ENCODE measurements at regions not wholly inside any gene's neighbourhood (a gene's known extent, or its start where the extent isn't known, plus 50 kb on each side); places are given as distances from the start of the nearest gene placed in this dataset.

DNA sequence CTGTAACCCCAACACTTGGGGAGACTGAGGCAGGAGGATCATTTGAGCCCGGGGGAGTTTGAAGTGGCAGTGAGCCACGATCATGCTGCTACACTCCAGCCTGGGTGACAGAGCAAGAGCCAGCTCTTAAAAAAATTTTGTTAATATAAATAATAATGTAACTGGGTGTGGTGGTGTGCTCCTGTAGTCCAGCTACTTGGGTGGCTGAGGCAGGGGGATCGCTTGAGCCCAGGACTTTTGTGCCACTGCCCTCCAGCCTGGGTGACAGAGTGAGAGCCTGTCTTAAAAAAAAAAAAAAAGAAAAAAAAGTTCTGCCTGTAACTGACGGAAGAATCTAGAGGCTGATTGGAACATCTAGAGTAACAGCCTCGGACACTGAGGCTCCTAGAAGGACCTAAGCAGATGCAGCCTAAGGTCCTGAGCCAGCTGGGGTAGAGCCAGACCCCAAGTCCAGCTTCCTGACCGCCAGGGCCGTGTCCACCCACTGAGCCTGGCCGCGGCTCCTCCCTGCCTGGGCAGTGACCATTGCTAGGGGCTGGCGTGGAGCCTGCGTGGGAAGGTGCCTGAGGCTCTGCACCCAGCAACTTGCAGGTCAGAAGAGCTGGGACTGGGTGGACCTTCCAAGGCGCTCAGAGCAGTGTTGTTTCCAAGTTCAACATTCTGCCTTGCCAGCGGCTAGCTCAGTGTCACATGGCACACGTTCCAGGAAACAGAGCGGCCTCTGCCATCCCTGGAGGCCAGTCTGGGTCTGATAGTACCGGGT, 209.4 kb upstream of the CIBAR2 start:
- H3K79me1 ChIP-seq (ENCODE audit: insufficient read depth, low read depth, low read length, poor library complexity, severe bottlenecking) = no peaks in the 10 kb centered on the region
- H4K5ac ChIP-seq (ENCODE audit: insufficient read length, low read depth, low read length) = no peak overlapping the region
- H3K14ac ChIP-seq (ENCODE audit: insufficient read depth, low read length) = peak overlapping the region; percentile 66; the same call in 1 of the 2 replicates
- Mint-ChIP-seq H3K27ac (no peak overlapping the region), H3K4me1 (peaks cover 15 to 18% of the 10 kb centered on the region in 2 experiments), H3K36me3 (ENCODE audit: insufficient read depth in 1 of 3, low read depth in 3 of 3) (peaks cover 0 to 2% (median 0%) of the 10 kb centered on the region in 3 experiments; a peak in 1 of 7 replicates), H3K9me3 (no peaks in the 10 kb centered on the region), H3K4me3 (no peak overlapping the region), H3K27me3 (ENCODE audit: low read depth) (peaks cover 44% of the 10 kb centered on the region)
- no peak overlapping the region for H4K8ac ChIP-seq (replicated peaks; ENCODE audit: insufficient read length, low read depth, low read length)
- H3K4me1 ChIP-seq (ENCODE audit: insufficient read depth, low read length) = peaks cover 2% of the 10 kb centered on the region; the same call in 1 of the 2 replicates
- no peak overlapping the region for H2AFZ ChIP-seq (ENCODE audit: low read length)
- no peak overlapping the region for H3K23ac ChIP-seq (ENCODE audit: insufficient read length, low read depth, low read length)
- no peak overlapping the region for H2BK120ac ChIP-seq (ENCODE audit: low read depth, low read length, poor library complexity, severe bottlenecking)
- no peaks in the 10 kb centered on the region for H4K20me1 ChIP-seq (ENCODE audit: control insufficient read depth, insufficient read depth, insufficient read length)
- TF ChIP-seq, protein P1, sequence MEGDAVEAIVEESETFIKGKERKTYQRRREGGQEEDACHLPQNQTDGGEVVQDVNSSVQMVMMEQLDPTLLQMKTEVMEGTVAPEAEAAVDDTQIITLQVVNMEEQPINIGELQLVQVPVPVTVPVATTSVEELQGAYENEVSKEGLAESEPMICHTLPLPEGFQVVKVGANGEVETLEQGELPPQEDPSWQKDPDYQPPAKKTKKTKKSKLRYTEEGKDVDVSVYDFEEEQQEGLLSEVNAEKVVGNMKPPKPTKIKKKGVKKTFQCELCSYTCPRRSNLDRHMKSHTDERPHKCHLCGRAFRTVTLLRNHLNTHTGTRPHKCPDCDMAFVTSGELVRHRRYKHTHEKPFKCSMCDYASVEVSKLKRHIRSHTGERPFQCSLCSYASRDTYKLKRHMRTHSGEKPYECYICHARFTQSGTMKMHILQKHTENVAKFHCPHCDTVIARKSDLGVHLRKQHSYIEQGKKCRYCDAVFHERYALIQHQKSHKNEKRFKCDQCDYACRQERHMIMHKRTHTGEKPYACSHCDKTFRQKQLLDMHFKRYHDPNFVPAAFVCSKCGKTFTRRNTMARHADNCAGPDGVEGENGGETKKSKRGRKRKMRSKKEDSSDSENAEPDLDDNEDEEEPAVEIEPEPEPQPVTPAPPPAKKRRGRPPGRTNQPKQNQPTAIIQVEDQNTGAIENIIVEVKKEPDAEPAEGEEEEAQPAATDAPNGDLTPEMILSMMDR (conservative IDR thresholded peaks at IDR 0.05) = no peak
- no peaks in the 10 kb centered on the region for H3K27me3 ChIP-seq (ENCODE audit: insufficient read depth, low read length)
- H3K79me2 ChIP-seq (ENCODE audit: insufficient read depth, low read length) = no peaks in the 10 kb centered on the region
- H4K91ac ChIP-seq (ENCODE audit: insufficient read length, low read depth, low read length) = no peak overlapping the region
- H2AK5ac ChIP-seq (ENCODE audit: insufficient read length, low read length) = no peak overlapping the region
- no peak overlapping the region for H3K27ac ChIP-seq (ENCODE audit: insufficient read length, low read depth, low read length)
- WGBS (ENCODE audit: extremely low coverage, insufficient read length, low lambda C conversion rate) = no CpG with 5 or more reads among the region's 16 CpGs
- no peak overlapping the region for H3K56ac ChIP-seq (ENCODE audit: insufficient read length, low read depth, low read length)
- no peaks in the 10 kb centered on the region for H3K23me2 ChIP-seq (ENCODE audit: insufficient read length, low read depth, low read length, poor library complexity, severe bottlenecking)
- no peak overlapping the region for H3T11ph ChIP-seq (ENCODE audit: low read length)
- H3K4me2 ChIP-seq (ENCODE audit: insufficient read depth, insufficient read length, low read length) = no peak overlapping the region
- H2BK12ac ChIP-seq (ENCODE audit: insufficient read length, low read depth, low read length) = no peak overlapping the region
- no peak overlapping the region for H2BK20ac ChIP-seq (ENCODE audit: low read depth, low read length, poor library complexity, severe bottlenecking)
- no peak overlapping the region for H3K9ac ChIP-seq (ENCODE audit: extremely low read depth, insufficient read length, low read length)
- H3K9me3 ChIP-seq (ENCODE audit: control insufficient read depth, low read depth, low read length) = no peaks in the 10 kb centered on the region
- DNase-seq = no peak
- H2BK15ac ChIP-seq (ENCODE audit: low read depth, low read length) = no peak overlapping the region
- no peak overlapping the region for H3K4ac ChIP-seq (ENCODE audit: low read depth, low read length)
- no peak overlapping the region for H2BK5ac ChIP-seq (ENCODE audit: insufficient read length, low read length)
- H3K18ac ChIP-seq (ENCODE audit: insufficient read length, low read depth, low read length) = no peak overlapping the region

Data from H9 (cell line).